WTC11 (cell line): ENCODE measurements at regions not wholly inside any gene's neighbourhood (a gene's known extent, or its start where the extent isn't known, plus 50 kb on each side); places are given as distances from the start of the nearest gene placed in this dataset.

Experiments
- FOXK1 ChIP-seq: sonication (generic); formaldehyde crosslinking; IDR thresholded peaks from 2 replicates; pipeline ENCODE4 v1.8.0; 2022; ENCODE audit warnings: mild to moderate bottlenecking, moderate library complexity, missing genetic modification reagents
- MYBL2 ChIP-seq: sonication (generic); formaldehyde crosslinking; IDR thresholded peaks from 2 replicates; pipeline ENCODE4 v1.8.1; 2023; ENCODE audit warnings: mild to moderate bottlenecking, moderate library complexity, missing genetic modification reagents
- NR3C1 ChIP-seq: sonication (generic); formaldehyde crosslinking; conservative IDR thresholded peaks from 2 replicates; pipeline ENCODE4 v1.8.1; 2023; ENCODE audit warnings: low read depth, mild to moderate bottlenecking, missing genetic modification reagents
- TF ChIP-seq, protein P1 (sequence below): fragments of 200-600 bp; IDR thresholded peaks from 2 replicates; pipeline ENCODE4 v1.8.0; 2022; ENCODE audit warnings: antibody characterized with exemption
- TF ChIP-seq, protein P2 (sequence below): sonication (generic); formaldehyde crosslinking; IDR thresholded peaks from 2 replicates; pipeline ENCODE4 v1.8.0; 2022; ENCODE audit warnings: mild to moderate bottlenecking, missing genetic modification reagents
- TF ChIP-seq, protein P3 (sequence below): sonication (generic); formaldehyde crosslinking; IDR thresholded peaks from 2 replicates; pipeline ENCODE4 v1.8.1; 2023; ENCODE audit warnings: mild to moderate bottlenecking, missing genetic modification reagents, moderate library complexity
- TF ChIP-seq, protein P4 (sequence below): sonication (generic); formaldehyde crosslinking; IDR thresholded peaks from 2 replicates; pipeline ENCODE4 v1.8.1; 2022; ENCODE audit warnings: low read depth, missing genetic modification reagents, borderline replicate concordance

DNA sequence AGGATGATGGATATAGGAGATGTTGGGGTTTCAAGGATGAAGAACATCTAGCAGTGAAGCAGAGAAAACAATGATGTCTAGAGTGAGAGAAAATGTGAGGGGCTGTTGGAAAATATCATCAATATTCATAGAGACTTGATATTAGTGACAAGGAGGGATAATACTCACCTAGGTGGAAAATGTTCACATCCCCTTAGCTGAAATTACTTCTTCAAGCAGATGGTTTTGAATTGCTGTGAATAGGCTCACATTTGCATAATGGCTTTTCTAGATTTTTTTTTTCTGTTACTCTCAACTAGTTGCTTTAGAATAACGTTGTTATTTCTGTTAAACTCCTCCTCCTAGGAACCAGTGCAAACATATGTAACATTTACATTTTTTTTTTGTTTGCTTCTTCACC is 61.6 kb upstream of the MAP1B start:
- TF ChIP-seq, protein P1, sequence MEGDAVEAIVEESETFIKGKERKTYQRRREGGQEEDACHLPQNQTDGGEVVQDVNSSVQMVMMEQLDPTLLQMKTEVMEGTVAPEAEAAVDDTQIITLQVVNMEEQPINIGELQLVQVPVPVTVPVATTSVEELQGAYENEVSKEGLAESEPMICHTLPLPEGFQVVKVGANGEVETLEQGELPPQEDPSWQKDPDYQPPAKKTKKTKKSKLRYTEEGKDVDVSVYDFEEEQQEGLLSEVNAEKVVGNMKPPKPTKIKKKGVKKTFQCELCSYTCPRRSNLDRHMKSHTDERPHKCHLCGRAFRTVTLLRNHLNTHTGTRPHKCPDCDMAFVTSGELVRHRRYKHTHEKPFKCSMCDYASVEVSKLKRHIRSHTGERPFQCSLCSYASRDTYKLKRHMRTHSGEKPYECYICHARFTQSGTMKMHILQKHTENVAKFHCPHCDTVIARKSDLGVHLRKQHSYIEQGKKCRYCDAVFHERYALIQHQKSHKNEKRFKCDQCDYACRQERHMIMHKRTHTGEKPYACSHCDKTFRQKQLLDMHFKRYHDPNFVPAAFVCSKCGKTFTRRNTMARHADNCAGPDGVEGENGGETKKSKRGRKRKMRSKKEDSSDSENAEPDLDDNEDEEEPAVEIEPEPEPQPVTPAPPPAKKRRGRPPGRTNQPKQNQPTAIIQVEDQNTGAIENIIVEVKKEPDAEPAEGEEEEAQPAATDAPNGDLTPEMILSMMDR, result no peak
- no peak for TF ChIP-seq FOXK1
- TF ChIP-seq, protein P2, sequence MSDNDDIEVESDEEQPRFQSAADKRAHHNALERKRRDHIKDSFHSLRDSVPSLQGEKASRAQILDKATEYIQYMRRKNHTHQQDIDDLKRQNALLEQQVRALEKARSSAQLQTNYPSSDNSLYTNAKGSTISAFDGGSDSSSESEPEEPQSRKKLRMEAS, result no peak
- TF ChIP-seq, protein P3, sequence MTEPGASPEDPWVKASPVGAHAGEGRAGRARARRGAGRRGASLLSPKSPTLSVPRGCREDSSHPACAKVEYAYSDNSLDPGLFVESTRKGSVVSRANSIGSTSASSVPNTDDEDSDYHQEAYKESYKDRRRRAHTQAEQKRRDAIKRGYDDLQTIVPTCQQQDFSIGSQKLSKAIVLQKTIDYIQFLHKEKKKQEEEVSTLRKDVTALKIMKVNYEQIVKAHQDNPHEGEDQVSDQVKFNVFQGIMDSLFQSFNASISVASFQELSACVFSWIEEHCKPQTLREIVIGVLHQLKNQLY (CRISPR knock-in tag), result no peak
- TF ChIP-seq NR3C1 (CRISPR knock-in tag), result no peak
- TF ChIP-seq, protein P4, sequence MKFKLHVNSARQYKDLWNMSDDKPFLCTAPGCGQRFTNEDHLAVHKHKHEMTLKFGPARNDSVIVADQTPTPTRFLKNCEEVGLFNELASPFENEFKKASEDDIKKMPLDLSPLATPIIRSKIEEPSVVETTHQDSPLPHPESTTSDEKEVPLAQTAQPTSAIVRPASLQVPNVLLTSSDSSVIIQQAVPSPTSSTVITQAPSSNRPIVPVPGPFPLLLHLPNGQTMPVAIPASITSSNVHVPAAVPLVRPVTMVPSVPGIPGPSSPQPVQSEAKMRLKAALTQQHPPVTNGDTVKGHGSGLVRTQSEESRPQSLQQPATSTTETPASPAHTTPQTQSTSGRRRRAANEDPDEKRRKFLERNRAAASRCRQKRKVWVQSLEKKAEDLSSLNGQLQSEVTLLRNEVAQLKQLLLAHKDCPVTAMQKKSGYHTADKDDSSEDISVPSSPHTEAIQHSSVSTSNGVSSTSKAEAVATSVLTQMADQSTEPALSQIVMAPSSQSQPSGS (CRISPR knock-in tag), result no peak
- no peak for TF ChIP-seq MYBL2 (CRISPR knock-in tag)
